ENCODE measurements at regions not wholly inside any gene's neighbourhood (a gene's known extent, or its start where the extent isn't known, plus 50 kb on each side); places are given as distances from the start of the nearest gene placed in this dataset.
"Not testable (repeated sequence)": the region's sequence is repeated elsewhere in the genome, so short reads cannot be mapped to it uniquely, and the experiment has no call there.

DNA sequence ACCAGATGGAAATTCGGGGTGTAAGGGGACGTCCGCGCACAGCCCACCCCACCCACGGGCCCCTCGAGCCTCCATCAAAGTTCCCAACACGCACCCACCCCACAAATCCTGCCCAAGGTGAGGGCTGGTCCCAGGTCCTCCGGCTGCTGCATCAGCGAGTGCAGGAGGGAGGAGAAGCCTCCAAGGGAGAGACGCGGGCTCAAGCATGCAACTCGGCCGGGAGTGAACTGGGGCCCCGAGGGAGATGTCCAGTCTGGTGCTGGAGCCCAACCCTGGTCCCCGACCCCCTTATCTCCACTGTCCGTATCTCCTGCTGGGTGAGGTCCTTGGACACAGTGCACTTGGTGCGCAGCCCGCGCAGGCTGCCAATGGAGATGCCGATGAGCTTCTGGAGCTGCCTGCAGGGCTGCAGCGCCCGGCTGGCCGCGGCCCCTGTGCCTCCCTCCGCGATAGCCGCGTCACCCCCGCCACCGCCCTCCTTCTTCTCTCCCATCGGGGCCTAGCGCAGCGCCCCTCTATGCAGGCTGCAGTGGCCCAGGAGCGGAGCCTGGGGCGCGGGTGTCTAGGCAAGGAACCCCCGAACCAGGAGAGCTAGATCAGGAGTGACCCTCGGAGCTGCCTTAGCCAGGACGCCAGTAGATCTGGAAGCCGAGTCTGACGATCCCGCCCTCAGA lies 489.2 kb downstream of the ZNF33B start:
- Mint-ChIP-seq H3K9me3 (peaks cover 38% of the 10 kb centered on the region), H3K27me3 (ENCODE audit: low read depth) (no peaks in the 10 kb centered on the region), H3K27ac (no peak overlapping the region), H3K4me3 (no peak overlapping the region), H3K4me1 (no peaks in the 10 kb centered on the region), H3K36me3 (peaks cover 7% of the 10 kb centered on the region)
- DNase-seq (ENCODE audit: low spot score in 2 of 2, unreplicated experiment in 2 of 2) = no peak
- TF ChIP-seq, protein P1, sequence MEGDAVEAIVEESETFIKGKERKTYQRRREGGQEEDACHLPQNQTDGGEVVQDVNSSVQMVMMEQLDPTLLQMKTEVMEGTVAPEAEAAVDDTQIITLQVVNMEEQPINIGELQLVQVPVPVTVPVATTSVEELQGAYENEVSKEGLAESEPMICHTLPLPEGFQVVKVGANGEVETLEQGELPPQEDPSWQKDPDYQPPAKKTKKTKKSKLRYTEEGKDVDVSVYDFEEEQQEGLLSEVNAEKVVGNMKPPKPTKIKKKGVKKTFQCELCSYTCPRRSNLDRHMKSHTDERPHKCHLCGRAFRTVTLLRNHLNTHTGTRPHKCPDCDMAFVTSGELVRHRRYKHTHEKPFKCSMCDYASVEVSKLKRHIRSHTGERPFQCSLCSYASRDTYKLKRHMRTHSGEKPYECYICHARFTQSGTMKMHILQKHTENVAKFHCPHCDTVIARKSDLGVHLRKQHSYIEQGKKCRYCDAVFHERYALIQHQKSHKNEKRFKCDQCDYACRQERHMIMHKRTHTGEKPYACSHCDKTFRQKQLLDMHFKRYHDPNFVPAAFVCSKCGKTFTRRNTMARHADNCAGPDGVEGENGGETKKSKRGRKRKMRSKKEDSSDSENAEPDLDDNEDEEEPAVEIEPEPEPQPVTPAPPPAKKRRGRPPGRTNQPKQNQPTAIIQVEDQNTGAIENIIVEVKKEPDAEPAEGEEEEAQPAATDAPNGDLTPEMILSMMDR (IDR thresholded peaks at IDR 0.05; ENCODE audit: unreplicated experiment) = no peak

DNA sequence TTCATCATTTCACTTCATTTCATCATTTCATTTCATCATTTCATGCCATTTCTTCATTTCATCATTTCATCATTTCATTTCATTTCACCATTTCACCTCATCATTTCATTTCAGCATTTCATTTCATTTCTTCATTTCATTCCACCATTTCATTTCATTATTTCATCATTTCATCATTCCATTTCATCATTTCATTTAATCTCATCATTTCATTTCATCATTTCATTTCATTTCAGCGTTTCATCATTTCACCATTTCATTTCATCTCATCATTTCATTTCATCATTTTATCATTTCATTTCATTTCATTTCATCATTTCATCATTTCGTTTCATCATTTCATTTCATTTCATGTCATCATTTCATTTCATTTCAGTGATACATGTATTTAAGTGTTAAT lies 492.2 kb downstream of the ZNF33B start:
- not testable (repeated sequence) for H3K27me3 Mint-ChIP-seq (ENCODE audit: low read depth); H3K36me3 Mint-ChIP-seq; H3K27ac Mint-ChIP-seq; H3K4me3 Mint-ChIP-seq; H3K4me1 Mint-ChIP-seq; DNase-seq (ENCODE audit: low spot score in 2 of 2, unreplicated experiment in 2 of 2)
- H3K9me3 Mint-ChIP-seq = peaks cover 49% of the 10 kb centered on the region

DNA sequence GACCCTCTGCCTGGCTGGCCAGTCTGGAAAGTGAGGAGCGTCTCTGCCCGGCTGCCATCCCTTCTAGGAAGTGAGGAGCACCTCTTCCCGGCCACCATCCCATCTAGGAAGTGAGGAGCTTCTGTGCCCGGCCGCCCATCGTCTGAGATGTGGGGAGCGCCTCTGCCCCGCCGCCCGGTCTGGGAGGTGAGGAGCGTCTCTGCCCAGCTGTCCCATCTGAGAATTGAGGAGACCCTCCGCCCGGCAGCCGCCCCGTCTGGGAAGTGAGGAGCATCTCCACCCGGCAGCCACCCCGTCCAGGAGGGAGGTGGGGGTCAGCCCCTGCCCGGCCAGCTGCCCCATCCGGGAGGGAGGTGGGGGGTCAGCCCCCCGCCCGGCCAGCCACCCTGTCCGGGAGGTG lies 500.3 kb downstream of the ZNF33B start:
- not testable (repeated sequence) for H3K27ac Mint-ChIP-seq; H3K4me1 Mint-ChIP-seq; H3K4me3 Mint-ChIP-seq; H3K27me3 Mint-ChIP-seq (ENCODE audit: low read depth); H3K36me3 Mint-ChIP-seq; DNase-seq (ENCODE audit: low spot score in 2 of 2, unreplicated experiment in 2 of 2)
- H3K9me3 Mint-ChIP-seq = peaks cover 40% of the 10 kb centered on the region

DNA sequence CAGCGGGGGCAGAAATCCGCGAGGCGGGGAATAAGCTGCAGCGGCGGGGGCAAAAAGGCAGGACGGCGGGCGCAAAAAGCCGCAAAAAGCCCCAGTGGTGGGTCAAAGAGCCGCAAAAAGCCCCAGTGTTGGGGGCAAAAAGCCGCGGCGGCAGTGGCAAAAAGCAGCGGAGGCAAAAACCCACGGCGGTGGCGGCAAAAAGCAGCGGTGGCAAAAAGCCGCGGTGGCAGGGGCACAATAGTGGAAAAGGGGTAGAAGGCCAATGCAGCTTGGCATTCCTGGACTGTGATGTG lies 525.3 kb downstream of the ZNF33B start:
- no peak overlapping the region for H3K27ac Mint-ChIP-seq
- DNase-seq (ENCODE audit: low spot score in 2 of 2, unreplicated experiment in 2 of 2) = no peak
- no peaks in the 10 kb centered on the region for H3K4me1 Mint-ChIP-seq
- no peaks in the 10 kb centered on the region for H3K27me3 Mint-ChIP-seq (ENCODE audit: low read depth)
- H3K4me3 Mint-ChIP-seq = no peak overlapping the region
- TF ChIP-seq, protein P1 (IDR thresholded peaks at IDR 0.05; ENCODE audit: unreplicated experiment) = no peak
- peaks cover 2% of the 10 kb centered on the region for H3K36me3 Mint-ChIP-seq
- peaks cover 47% of the 10 kb centered on the region for H3K9me3 Mint-ChIP-seq

DNA sequence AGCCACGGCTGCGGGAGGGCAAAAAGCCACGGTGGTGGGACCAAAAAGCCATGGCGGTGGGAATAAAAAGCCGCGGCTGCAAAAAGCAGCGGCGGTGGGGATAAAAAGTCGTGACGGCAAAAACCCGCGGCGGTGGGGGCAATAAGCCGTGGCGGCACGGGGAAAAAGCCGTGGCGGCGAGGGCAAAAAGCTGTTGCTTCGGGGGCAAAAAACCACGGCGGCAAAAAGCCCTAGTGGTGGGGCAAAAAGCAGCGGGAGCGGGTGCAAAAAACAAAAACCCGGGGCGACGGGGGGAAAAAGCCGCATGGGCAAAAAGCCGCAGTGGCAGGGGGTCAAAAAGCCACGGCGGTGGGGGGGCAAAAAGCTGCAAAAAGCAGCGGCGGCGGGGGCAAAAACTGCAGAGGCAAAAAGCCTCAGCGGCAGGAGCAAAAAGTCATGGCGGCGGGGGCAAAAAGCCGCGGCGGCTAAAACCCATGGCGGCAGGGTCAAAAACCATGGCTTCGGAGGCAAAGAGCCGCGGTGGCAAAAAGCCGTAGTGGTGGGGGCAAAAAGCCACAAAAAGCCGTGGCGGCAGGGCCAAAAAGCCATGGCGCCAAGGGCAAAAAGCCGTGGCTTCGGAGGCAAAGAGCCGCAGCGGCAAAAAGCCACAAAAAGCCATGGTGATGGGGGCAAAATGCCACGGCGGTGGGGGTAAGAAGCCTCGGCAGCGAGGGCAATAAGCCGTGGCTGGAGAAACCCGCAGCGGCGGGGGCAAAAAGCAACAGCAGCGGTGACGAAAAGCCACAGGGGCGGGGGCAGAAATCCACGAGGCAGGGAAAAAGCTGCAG lies 525.8 kb downstream of the ZNF33B start:
- no peak for DNase-seq (ENCODE audit: low spot score in 2 of 2, unreplicated experiment in 2 of 2)
- Mint-ChIP-seq H3K27ac (no peak overlapping the region), H3K36me3 (peaks cover 2% of the 10 kb centered on the region), H3K27me3 (ENCODE audit: low read depth) (no peaks in the 10 kb centered on the region), H3K9me3 (peaks cover 42% of the 10 kb centered on the region), H3K4me3 (no peak overlapping the region), H3K4me1 (no peaks in the 10 kb centered on the region)
- TF ChIP-seq, protein P1 (IDR thresholded peaks at IDR 0.05; ENCODE audit: unreplicated experiment) = no peak

DNA sequence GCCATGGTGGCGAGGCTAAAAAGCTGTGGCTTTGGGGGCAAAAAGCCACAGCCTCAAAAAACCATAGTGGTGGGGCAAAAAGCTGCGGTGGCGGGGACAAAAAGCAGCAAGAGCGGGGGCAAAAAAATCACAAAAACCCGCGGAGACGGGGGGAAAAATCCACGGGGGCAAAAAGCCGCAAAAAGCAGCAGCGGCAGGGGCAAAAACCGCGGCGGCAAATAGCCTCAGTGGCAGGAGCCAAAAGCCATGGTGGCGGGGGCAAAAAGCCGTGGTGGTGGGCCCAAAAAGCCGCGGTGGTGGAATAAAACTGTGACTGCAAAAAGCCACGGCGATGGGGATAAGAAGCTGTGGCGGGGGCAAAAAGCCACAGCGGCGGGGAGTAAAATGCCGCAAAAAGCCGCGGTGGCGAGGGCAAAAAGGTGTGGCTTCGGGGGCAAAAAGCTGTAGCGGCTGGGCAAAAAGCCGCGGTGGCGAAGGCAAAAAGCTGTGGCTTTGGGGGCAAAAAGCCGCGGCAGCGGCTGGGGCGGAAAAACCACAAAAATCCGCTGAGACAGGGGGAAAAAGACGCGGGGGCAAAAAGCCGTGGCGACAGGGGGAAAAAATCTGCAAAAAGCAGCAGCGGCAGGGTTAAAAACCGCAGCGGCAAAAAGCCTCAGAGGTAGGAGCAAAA lies 526.6 kb downstream of the ZNF33B start:
- Mint-ChIP-seq H3K36me3 (peaks cover 2% of the 10 kb centered on the region), H3K4me3 (no peak overlapping the region), H3K4me1 (no peaks in the 10 kb centered on the region), H3K9me3 (peaks cover 39% of the 10 kb centered on the region), H3K27me3 (ENCODE audit: low read depth) (no peaks in the 10 kb centered on the region), H3K27ac (no peak overlapping the region)
- no peak for DNase-seq (ENCODE audit: low spot score in 2 of 2, unreplicated experiment in 2 of 2)
- TF ChIP-seq, protein P1 (IDR thresholded peaks at IDR 0.05; ENCODE audit: unreplicated experiment) = no peak

All from mesothelial cell of epicardium (in vitro differentiated cells).